CD4-positive, alpha-beta T cell (primary cell): ENCODE measurements at regions not wholly inside any gene's neighbourhood (a gene's known extent, or its start where the extent isn't known, plus 50 kb on each side); places are given as distances from the start of the nearest gene placed in this dataset.

Experiments used
- ATAC-seq: fragments of 200-7000 bp; cut with Tn5 transposase; one replicate; pipeline ENCODE4 v1.10.0; 2022; ENCODE audit warnings: mild to moderate bottlenecking; ENCODE audit not compliant: poor library complexity
- CTCF ChIA-PET: fragments of 350-600 bp; sonication (Branson Sonifier 250); formaldehyde crosslinking; loops from one replicate; lab custom pipeline; 2021; ENCODE audit warnings: antibody characterized with exemption, inconsistent platforms; lab: Charles Lee
- POLR2A ChIA-PET: fragments of 350-600 bp; sonication (Branson Sonifier 250); formaldehyde crosslinking; loops from one replicate; lab custom pipeline; 2021; ENCODE audit warnings: antibody characterized with exemption, inconsistent platforms; lab: Charles Lee
- DNase-seq, 14 experiments: peaks; one replicate each; pipeline ENCODE4 v3.0.0-alpha.2; 2013 to 2020; ENCODE audit warnings: mixed read lengths in 2 of 14
- H3K27ac ChIP-seq, 2 donors: one replicate each; pipeline versions ENCODE4 v1.5.1 to v1.7.0; 2013; ENCODE audit warnings: low read length in 2 of 2, low read depth in 1 of 2, mild to moderate bottlenecking in 1 of 2
- H3K27me3 ChIP-seq, 2 experiments: 1 replicate in 1 of 2; 2 replicates in 1 of 2; pipeline versions ENCODE4 v1.6.1 to v1.7.0; 2013; ENCODE audit warnings: low read length in 2 of 2, control low read depth in 1 of 2, mild to moderate bottlenecking in 1 of 2, moderate library complexity in 1 of 2; ENCODE audit not compliant: insufficient read depth in 2 of 2, control insufficient read depth in 1 of 2
- H3K36me3 ChIP-seq: one replicate; pipeline ENCODE4 v1.6.1; 2013; ENCODE audit warnings: low read length, control low read depth; ENCODE audit not compliant: insufficient read depth
- H3K4me1 ChIP-seq: one replicate; pipeline ENCODE4 v1.6.1; 2013; ENCODE audit warnings: low read length, control low read depth; ENCODE audit not compliant: insufficient read depth
- H3K4me3 ChIP-seq: one replicate; pipeline ENCODE4 v1.5.1; 2013; ENCODE audit warnings: mild to moderate bottlenecking, low read length, moderate library complexity
- H3K9me3 ChIP-seq, 2 experiments: 1 replicate in 1 of 2; 2 replicates in 1 of 2; pipeline versions ENCODE4 v1.6.1 to v1.7.0; 2013; ENCODE audit warnings: low read length in 2 of 2, mild to moderate bottlenecking in 2 of 2, control low read depth in 1 of 2, moderate library complexity in 1 of 2; ENCODE audit not compliant: control insufficient read depth in 1 of 2, insufficient read depth in 1 of 2
- H3K27ac Mint-ChIP-seq: one replicate; pipeline ENCODE4 v1.8.0; 2020; ENCODE audit warnings: mixed read lengths
- H3K27me3 Mint-ChIP-seq: one replicate; pipeline ENCODE4 v1.8.0; 2021; ENCODE audit warnings: mixed read lengths
- H3K36me3 Mint-ChIP-seq: one replicate; pipeline ENCODE4 v1.8.0; 2021; ENCODE audit warnings: low read depth, mixed read lengths
- H3K4me1 Mint-ChIP-seq: one replicate; pipeline ENCODE4 v1.8.0; 2021; ENCODE audit warnings: low read depth, mixed read lengths
- H3K4me3 Mint-ChIP-seq: one replicate; pipeline ENCODE4 v1.8.0; 2020; ENCODE audit warnings: mild to moderate bottlenecking, mixed read lengths
- H3K9me3 Mint-ChIP-seq: one replicate; pipeline ENCODE4 v1.8.0; 2020; ENCODE audit warnings: mixed read lengths
- CTCF ChIP-seq: fragments of 200-600 bp; IDR thresholded peaks from one replicate; pipeline ENCODE4 v1.8.0; 2022; ENCODE audit warnings: antibody characterized with exemption, mild to moderate bottlenecking
- intact Hi-C, 2 experiments: fragments of 100-400 bp; cut with DNase I in 1 of 2; cut with micrococcal nuclease in 1 of 2; formaldehyde crosslinking; loops; one replicate each; pipeline versions ENCODE4 v1.15.1 to v1.9.0; 2023 to 2025; cut with DNase I, micrococcal nuclease

GRCh38 chr9:135366104-135366503 lies 113.5 kb upstream of the PPP1R26 start:
- Histone ChIP-seq H3K36me3 (no peaks in the 10 kb centered on the region), H3K4me3 (no peak overlapping the region), H3K27me3 (peaks cover 0 to 4% of the 10 kb centered on the region in 2 experiments), H3K27ac (no peak overlapping the region), H3K9me3 (no peaks in the 10 kb centered on the region), H3K4me1 (no peaks in the 10 kb centered on the region)
- Mint-ChIP-seq H3K27ac (no peak overlapping the region), H3K4me1 (no peaks in the 10 kb centered on the region), H3K27me3 (no peaks in the 10 kb centered on the region), H3K4me3 (no peak overlapping the region), H3K36me3 (no peaks in the 10 kb centered on the region), H3K9me3 (no peaks in the 10 kb centered on the region)
- POLR2A ChIA-PET = no interaction called here
- CTCF ChIA-PET = no interaction called here
- no peak for TF ChIP-seq CTCF
- DNase-seq (no peak), ATAC-seq (no peak)
- intact Hi-C loops = no loop called here

GRCh38 chr9:135369412-135369990 lies 110.1 kb upstream of the PPP1R26 start:
- no peak overlapping the region for H3K4me3 Mint-ChIP-seq
- no peaks in the 10 kb centered on the region for H3K27me3 Mint-ChIP-seq
- no peaks in the 10 kb centered on the region for H3K9me3 Mint-ChIP-seq
- ATAC-seq = no peak
- TF ChIP-seq CTCF = no peak
- CTCF ChIA-PET = no interaction called here
- intact Hi-C loops = no loop called here
- no peak overlapping the region for H3K4me3 ChIP-seq
- peaks cover 2 to 4% of the 10 kb centered on the region in 2 experiments for H3K27me3 ChIP-seq
- H3K9me3 ChIP-seq = peaks cover 0 to 5% of the 10 kb centered on the region in 2 experiments
- H3K4me1 Mint-ChIP-seq = no peaks in the 10 kb centered on the region
- no peak for DNase-seq
- no peaks in the 10 kb centered on the region for H3K4me1 ChIP-seq
- H3K36me3 Mint-ChIP-seq = no peaks in the 10 kb centered on the region
- no peaks in the 10 kb centered on the region for H3K36me3 ChIP-seq
- no peak overlapping the region for H3K27ac ChIP-seq
- no peak overlapping the region for H3K27ac Mint-ChIP-seq
- POLR2A ChIA-PET = no interaction called here

GRCh38 chr9:135370411-135371375 lies 108.9 kb upstream of the PPP1R26 start:
- Mint-ChIP-seq H3K9me3 (no peaks in the 10 kb centered on the region), H3K27ac (no peak overlapping the region), H3K27me3 (no peaks in the 10 kb centered on the region), H3K4me3 (no peak overlapping the region), H3K36me3 (no peaks in the 10 kb centered on the region), H3K4me1 (no peaks in the 10 kb centered on the region)
- ATAC-seq = no peak
- H3K27ac ChIP-seq = no peak overlapping the region
- H3K36me3 ChIP-seq = no peaks in the 10 kb centered on the region
- no peak overlapping the region for H3K4me3 ChIP-seq
- DNase-seq = no peak
- intact Hi-C loops = no loop called here
- H3K27me3 ChIP-seq = peaks cover 2 to 4% of the 10 kb centered on the region in 2 experiments
- no peak for TF ChIP-seq CTCF
- H3K4me1 ChIP-seq = no peaks in the 10 kb centered on the region
- H3K9me3 ChIP-seq = peaks cover 0 to 5% of the 10 kb centered on the region in 2 experiments
- ChIA-PET CTCF (no interaction called here), POLR2A (no interaction called here)
